B cell (primary cell): ENCODE measurements at regions not wholly inside any gene's neighbourhood (a gene's known extent, or its start where the extent isn't known, plus 50 kb on each side); places are given as distances from the start of the nearest gene placed in this dataset.

Source experiments
- ATAC-seq: fragments of 200-7000 bp; cut with Tn5 transposase; one replicate; pipeline ENCODE4 v1.10.0; 2021; ENCODE audit warnings: low read depth, mild to moderate bottlenecking, moderate number of reproducible peaks, moderate library complexity
- CTCF ChIA-PET: fragments of 350-600 bp; sonication (Branson Sonifier 250); formaldehyde crosslinking; loops from one replicate; lab custom pipeline; 2021; ENCODE audit warnings: antibody characterized with exemption, inconsistent platforms; lab: Charles Lee
- POLR2A ChIA-PET: fragments of 350-600 bp; sonication (Branson Sonifier 250); formaldehyde crosslinking; loops from one replicate; lab custom pipeline; 2021; ENCODE audit warnings: antibody characterized with exemption; lab: Charles Lee
- DNase-seq: peaks from one replicate; pipeline ENCODE4 v3.0.0; 2013
- H2AFZ ChIP-seq: 2 replicates; pipeline ENCODE4 v1.6.1; 2012; ENCODE audit warnings: mild to moderate bottlenecking, low read depth, low read length; ENCODE audit not compliant: insufficient read depth, poor library complexity, severe bottlenecking
- H3K27ac ChIP-seq, 2 donors: 1 replicate in 1 of 2; 2 replicates in 1 of 2; pipeline ENCODE4 v1.5.1; 2012 to 2013; ENCODE audit warnings: low read length in 2 of 2, mild to moderate bottlenecking in 2 of 2, moderate library complexity in 1 of 2
- H3K27me3 ChIP-seq, 4 experiments: fragments of 200-600 bp in 1 of 4; sonication (generic) in 1 of 4; replicated peaks in 1 of 4; 1 replicate in 2 of 4; 2 replicates in 2 of 4; pipeline versions ENCODE4 v1.6.1 to v1.7.0; 2013 to 2016; ENCODE audit warnings: low read length in 3 of 4, mild to moderate bottlenecking in 2 of 4, mixed read lengths in 1 of 4, moderate library complexity in 1 of 4; ENCODE audit not compliant: insufficient read depth in 4 of 4, control insufficient read depth in 3 of 4; ENCODE audit errors: control extremely low read depth in 1 of 4
- H3K36me3 ChIP-seq, 2 experiments: replicated peaks in 1 of 2; 1 replicate in 1 of 2; 2 replicates in 1 of 2; pipeline versions ENCODE4 v1.6.1 to v1.7.1; 2013; ENCODE audit warnings: low read length in 1 of 2; ENCODE audit not compliant: insufficient read depth in 2 of 2, control insufficient read depth in 1 of 2; ENCODE audit errors: control extremely low read depth in 1 of 2, extremely low read depth in 1 of 2
- H3K4me1 ChIP-seq, 2 donors: fragments of 200-600 bp in 1 of 2; sonication (generic) in 1 of 2; 1 replicate in 1 of 2; 2 replicates in 1 of 2; pipeline versions ENCODE4 v1.5.1 to v1.6.1; 2013 to 2017; ENCODE audit warnings: low read length in 2 of 2; ENCODE audit not compliant: control insufficient read depth in 2 of 2, insufficient read depth in 2 of 2
- H3K4me2 ChIP-seq: replicated peaks from 2 replicates; pipeline ENCODE3; 2012; ENCODE audit warnings: mild to moderate bottlenecking, low read depth, low read length; ENCODE audit not compliant: poor library complexity, severe bottlenecking
- H3K4me3 ChIP-seq, 5 experiments: fragments of 200-600 bp in 1 of 5; sonication (generic) in 1 of 5; 1 replicate in 3 of 5; 2 replicates in 2 of 5; pipeline versions ENCODE4 v1.5.1 to v1.7.0; 2011 to 2016; ENCODE audit warnings: low read length in 4 of 5, mild to moderate bottlenecking in 4 of 5, low read depth in 2 of 5, control low read depth in 1 of 5, moderate library complexity in 1 of 5; ENCODE audit not compliant: insufficient read depth in 1 of 5; ENCODE audit errors: control extremely low read depth in 1 of 5, extremely low read depth in 1 of 5
- H3K79me2 ChIP-seq: fragments of 200-600 bp; sonication (generic); one replicate; pipeline ENCODE4 v1.6.0; 2016; ENCODE audit warnings: low read length; ENCODE audit not compliant: control insufficient read depth, insufficient read depth
- H3K9ac ChIP-seq: fragments of 200-600 bp; sonication (generic); 2 replicates; pipeline ENCODE4 v1.6.1; 2017; ENCODE audit warnings: mild to moderate bottlenecking, low read length, moderate library complexity
- H3K9me3 ChIP-seq, 3 donors: one replicate each; pipeline versions ENCODE4 v1.6.1 to v1.7.1; 2013; ENCODE audit warnings: low read length in 2 of 3; ENCODE audit not compliant: control insufficient read depth in 2 of 3, insufficient read depth in 1 of 3; ENCODE audit errors: control extremely low read depth in 1 of 3
- H4K20me1 ChIP-seq: 2 replicates; pipeline ENCODE4 v1.6.0; 2012; ENCODE audit warnings: mild to moderate bottlenecking, low read length; ENCODE audit not compliant: insufficient read depth, control insufficient read depth, poor library complexity, severe bottlenecking
- H3K27ac Mint-ChIP-seq: one replicate; pipeline ENCODE4 v1.8.0; 2021; ENCODE audit warnings: mixed read lengths
- H3K27me3 Mint-ChIP-seq: one replicate; pipeline ENCODE4 v1.8.0; 2021; ENCODE audit warnings: mixed read lengths
- H3K4me1 Mint-ChIP-seq: one replicate; pipeline ENCODE4 v1.8.0; 2021; ENCODE audit warnings: mixed read lengths
- H3K4me3 Mint-ChIP-seq: one replicate; pipeline ENCODE4 v1.8.0; 2021; ENCODE audit warnings: mixed read lengths
- H3K9me3 Mint-ChIP-seq: one replicate; pipeline ENCODE4 v1.8.0; 2022; ENCODE audit warnings: mixed read lengths; ENCODE audit not compliant: insufficient read depth
- EZH2 ChIP-seq: IDR thresholded peaks from 2 replicates; pipeline ENCODE4 v1.6.1; 2012; ENCODE audit warnings: borderline replicate concordance, low read depth, mild to moderate bottlenecking, moderate library complexity, low read length; ENCODE audit not compliant: insufficient read depth, poor library complexity, severe bottlenecking
- WGBS: methylation state at CpG from one replicate; pipeline ENCODE4 v1.1.5; 2013; ENCODE audit warnings: missing lambda C conversion rate; ENCODE audit not compliant: insufficient coverage; 5-methylcytosine and 5-hydroxymethylcytosine counted together
- intact Hi-C: fragments of 100-400 bp; cut with micrococcal nuclease; formaldehyde crosslinking; loops from one replicate; pipeline ENCODE4 v1.10.0; 2022
- TF ChIP-seq, protein P1 (sequence below): fragments of 200-600 bp; IDR thresholded peaks from one replicate; pipeline ENCODE4 v1.8.0; 2022; ENCODE audit warnings: antibody characterized with exemption, mild to moderate bottlenecking

DNA sequence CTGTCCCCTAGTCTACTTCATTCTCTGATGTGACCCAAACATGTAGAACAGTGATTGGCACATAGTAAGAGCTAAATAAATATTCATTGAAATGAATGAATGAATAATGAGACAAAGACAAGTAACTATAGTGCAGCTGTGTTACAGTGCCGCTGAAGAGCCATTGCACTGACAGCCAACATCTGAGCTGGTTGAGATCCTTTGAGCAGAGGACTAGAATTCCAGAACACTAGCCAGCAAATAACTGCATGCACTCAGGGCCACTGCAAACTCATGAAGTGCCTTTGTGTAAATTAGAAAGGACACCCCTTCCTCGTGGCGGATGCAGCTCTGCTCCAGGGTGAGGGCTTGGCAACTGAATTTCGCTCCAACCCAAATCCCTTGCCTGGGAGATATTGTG, 230.3 kb upstream of the CDYL start:
- no peak overlapping the region for H2AFZ ChIP-seq
- H3K9ac ChIP-seq, result no peak overlapping the region
- H3K36me3 ChIP-seq, result no peaks in the 10 kb centered on the region
- no peaks in the 10 kb centered on the region for H3K79me2 ChIP-seq
- ATAC-seq, result no peak
- Mint-ChIP-seq H3K9me3 (peaks cover 4% of the 10 kb centered on the region), H3K4me1 (no peaks in the 10 kb centered on the region), H3K4me3 (no peak overlapping the region), H3K27me3 (peaks cover 12% of the 10 kb centered on the region), H3K27ac (no peak overlapping the region)
- intact Hi-C loops, result no loop called here
- no peak overlapping the region for H3K27ac ChIP-seq
- no peaks in the 10 kb centered on the region for H3K27me3 ChIP-seq
- TF ChIP-seq, protein P1, sequence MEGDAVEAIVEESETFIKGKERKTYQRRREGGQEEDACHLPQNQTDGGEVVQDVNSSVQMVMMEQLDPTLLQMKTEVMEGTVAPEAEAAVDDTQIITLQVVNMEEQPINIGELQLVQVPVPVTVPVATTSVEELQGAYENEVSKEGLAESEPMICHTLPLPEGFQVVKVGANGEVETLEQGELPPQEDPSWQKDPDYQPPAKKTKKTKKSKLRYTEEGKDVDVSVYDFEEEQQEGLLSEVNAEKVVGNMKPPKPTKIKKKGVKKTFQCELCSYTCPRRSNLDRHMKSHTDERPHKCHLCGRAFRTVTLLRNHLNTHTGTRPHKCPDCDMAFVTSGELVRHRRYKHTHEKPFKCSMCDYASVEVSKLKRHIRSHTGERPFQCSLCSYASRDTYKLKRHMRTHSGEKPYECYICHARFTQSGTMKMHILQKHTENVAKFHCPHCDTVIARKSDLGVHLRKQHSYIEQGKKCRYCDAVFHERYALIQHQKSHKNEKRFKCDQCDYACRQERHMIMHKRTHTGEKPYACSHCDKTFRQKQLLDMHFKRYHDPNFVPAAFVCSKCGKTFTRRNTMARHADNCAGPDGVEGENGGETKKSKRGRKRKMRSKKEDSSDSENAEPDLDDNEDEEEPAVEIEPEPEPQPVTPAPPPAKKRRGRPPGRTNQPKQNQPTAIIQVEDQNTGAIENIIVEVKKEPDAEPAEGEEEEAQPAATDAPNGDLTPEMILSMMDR, result no peak
- no peak for TF ChIP-seq EZH2
- peaks cover 0 to 13% (median 0%) of the 10 kb centered on the region in 3 donors for H3K9me3 ChIP-seq
- 39% methylated on average over 3 of the region's 4 CpGs for WGBS
- ChIA-PET CTCF (no interaction called here), POLR2A (no interaction called here)
- no peaks in the 10 kb centered on the region for H3K4me1 ChIP-seq
- DNase-seq, result no peak
- H3K4me2 ChIP-seq, result no peak overlapping the region
- H4K20me1 ChIP-seq, result no peaks in the 10 kb centered on the region
- H3K4me3 ChIP-seq, result no peak overlapping the region

DNA sequence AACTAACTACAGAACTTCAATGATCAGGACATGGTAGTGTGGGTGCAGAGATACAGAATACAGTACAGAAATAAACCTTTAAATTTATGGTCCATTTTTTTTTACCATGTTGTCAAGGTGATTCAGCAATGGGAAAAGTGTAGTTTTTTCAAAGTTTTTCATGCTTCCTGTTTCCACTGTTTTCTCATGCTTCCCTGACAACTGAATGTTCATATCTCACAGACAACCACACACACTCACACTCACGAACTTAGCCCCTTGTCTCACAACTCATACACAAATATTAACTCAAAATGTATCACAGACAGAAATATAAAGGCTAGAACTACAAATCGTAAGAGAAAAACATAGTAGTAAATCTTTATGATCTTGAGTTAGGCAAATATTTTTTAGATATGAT, 232.6 kb upstream of the CDYL start:
- Mint-ChIP-seq H3K9me3 (peaks cover 5% of the 10 kb centered on the region), H3K4me1 (no peaks in the 10 kb centered on the region), H3K4me3 (no peak overlapping the region), H3K27ac (no peak overlapping the region), H3K27me3 (peaks cover 11% of the 10 kb centered on the region)
- DNase-seq, result no peak
- POLR2A ChIA-PET, result no interaction called here
- Histone ChIP-seq H3K27me3 (no peaks in the 10 kb centered on the region), H3K4me1 (no peaks in the 10 kb centered on the region), H2AFZ (no peak overlapping the region), H3K4me2 (no peak overlapping the region), H3K4me3 (no peak overlapping the region), H3K36me3 (no peaks in the 10 kb centered on the region), H4K20me1 (no peaks in the 10 kb centered on the region), H3K79me2 (no peaks in the 10 kb centered on the region), H3K9me3 (no peaks in the 10 kb centered on the region), H3K9ac (no peak overlapping the region), H3K27ac (no peak overlapping the region)
- TF ChIP-seq, protein P1, result no peak
- no peak for TF ChIP-seq EZH2
- intact Hi-C loops, result no loop called here
- ATAC-seq, result no peak
- CTCF ChIA-PET, result no interaction called here
- WGBS, result no CpG with 5 or more reads among the region's 2 CpGs
